Progenitor cell of endocrine pancreas (in vitro differentiated cells): ENCODE measurements at regions not wholly inside any gene's neighbourhood (a gene's known extent, or its start where the extent isn't known, plus 50 kb on each side); places are given as distances from the start of the nearest gene placed in this dataset.

Source experiments
- DNase-seq: peaks from one replicate; pipeline ENCODE4 v3.0.0; 2021; ENCODE audit warnings: low spot score; ENCODE audit not compliant: unreplicated experiment
- H3K27ac Mint-ChIP-seq: 2 replicates; pipeline ENCODE4 v1.8.0; 2021; ENCODE audit warnings: mild to moderate bottlenecking, moderate library complexity, mixed read lengths
- H3K27me3 Mint-ChIP-seq: 2 replicates; pipeline ENCODE4 v1.8.0; 2021; ENCODE audit warnings: mixed read lengths
- H3K36me3 Mint-ChIP-seq: 2 replicates; pipeline ENCODE4 v1.8.0; 2022; ENCODE audit warnings: mixed read lengths; ENCODE audit not compliant: insufficient read depth
- H3K4me1 Mint-ChIP-seq: 2 replicates; pipeline ENCODE4 v1.8.0; 2021; ENCODE audit warnings: low read depth, mixed read lengths
- H3K4me3 Mint-ChIP-seq: 2 replicates; pipeline ENCODE4 v1.8.0; 2021; ENCODE audit warnings: low read depth, mild to moderate bottlenecking, moderate library complexity, mixed read lengths
- H3K9me3 Mint-ChIP-seq: 2 replicates; pipeline ENCODE4 v1.8.0; 2021; ENCODE audit warnings: low read depth, mixed read lengths
- TF ChIP-seq, protein P1 (sequence below): fragments of 200-600 bp; sonication (generic); IDR thresholded peaks from one replicate; pipeline ENCODE4 v1.5.0; 2021; ENCODE audit warnings: antibody characterized with exemption, mild to moderate bottlenecking; ENCODE audit not compliant: unreplicated experiment

DNA sequence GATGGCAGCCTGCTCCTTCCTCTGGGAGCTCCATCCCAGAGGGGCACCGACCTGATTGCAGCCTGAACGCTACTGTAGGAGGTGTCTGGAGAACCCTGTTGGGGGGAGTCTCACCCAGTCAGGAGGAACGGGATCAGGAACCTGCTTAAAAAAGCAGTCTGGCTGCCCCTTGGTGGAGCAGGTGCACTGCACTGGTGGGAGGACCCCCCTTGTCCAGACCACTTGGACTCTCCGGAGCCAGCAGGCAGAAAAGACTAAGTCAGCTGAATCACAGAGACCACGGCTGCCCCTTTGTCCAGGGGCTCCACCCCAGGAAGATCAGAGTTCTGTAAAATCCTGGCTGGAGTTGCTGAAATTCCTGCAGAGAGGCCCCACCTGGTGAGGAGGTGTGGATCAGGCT lies 67.3 kb upstream of the MAGEB18 start:
- Mint-ChIP-seq H3K27me3 (no peaks in the 10 kb centered on the region), H3K27ac (no peak overlapping the region), H3K4me3 (no peak overlapping the region), H3K4me1 (no peaks in the 10 kb centered on the region), H3K9me3 (peaks cover 5% of the 10 kb centered on the region), H3K36me3 (no peaks in the 10 kb centered on the region)
- TF ChIP-seq, protein P1, sequence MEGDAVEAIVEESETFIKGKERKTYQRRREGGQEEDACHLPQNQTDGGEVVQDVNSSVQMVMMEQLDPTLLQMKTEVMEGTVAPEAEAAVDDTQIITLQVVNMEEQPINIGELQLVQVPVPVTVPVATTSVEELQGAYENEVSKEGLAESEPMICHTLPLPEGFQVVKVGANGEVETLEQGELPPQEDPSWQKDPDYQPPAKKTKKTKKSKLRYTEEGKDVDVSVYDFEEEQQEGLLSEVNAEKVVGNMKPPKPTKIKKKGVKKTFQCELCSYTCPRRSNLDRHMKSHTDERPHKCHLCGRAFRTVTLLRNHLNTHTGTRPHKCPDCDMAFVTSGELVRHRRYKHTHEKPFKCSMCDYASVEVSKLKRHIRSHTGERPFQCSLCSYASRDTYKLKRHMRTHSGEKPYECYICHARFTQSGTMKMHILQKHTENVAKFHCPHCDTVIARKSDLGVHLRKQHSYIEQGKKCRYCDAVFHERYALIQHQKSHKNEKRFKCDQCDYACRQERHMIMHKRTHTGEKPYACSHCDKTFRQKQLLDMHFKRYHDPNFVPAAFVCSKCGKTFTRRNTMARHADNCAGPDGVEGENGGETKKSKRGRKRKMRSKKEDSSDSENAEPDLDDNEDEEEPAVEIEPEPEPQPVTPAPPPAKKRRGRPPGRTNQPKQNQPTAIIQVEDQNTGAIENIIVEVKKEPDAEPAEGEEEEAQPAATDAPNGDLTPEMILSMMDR: no peak
- no peak for DNase-seq

GRCh38 chrX:26071618-26072017 lies 66.5 kb upstream of the MAGEB18 start:
- H3K36me3 Mint-ChIP-seq: no peaks in the 10 kb centered on the region
- H3K4me1 Mint-ChIP-seq: no peaks in the 10 kb centered on the region
- no peak overlapping the region for H3K27ac Mint-ChIP-seq
- DNase-seq: no peak
- no peaks in the 10 kb centered on the region for H3K27me3 Mint-ChIP-seq
- TF ChIP-seq, protein P1: no peak
- no peak overlapping the region for H3K4me3 Mint-ChIP-seq
- H3K9me3 Mint-ChIP-seq: peaks cover 5% of the 10 kb centered on the region

DNA sequence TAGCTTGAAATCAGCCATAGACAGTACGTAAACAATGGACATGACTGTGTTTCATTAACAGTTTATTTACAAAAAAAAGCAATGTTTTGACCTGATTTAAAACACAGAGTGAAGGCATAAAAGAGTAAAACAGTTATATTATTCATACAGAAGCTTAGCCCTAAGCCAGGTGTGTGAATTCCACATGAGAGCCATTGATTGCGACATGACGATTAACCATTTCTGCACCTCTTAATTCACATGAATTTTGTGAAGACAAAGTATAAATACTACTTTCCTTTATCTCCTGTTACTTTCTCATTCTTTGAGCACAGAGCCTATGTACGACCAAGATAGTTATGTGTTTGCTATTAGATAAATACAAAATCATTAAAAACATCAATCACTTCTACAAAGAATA lies 55.0 kb upstream of the MAGEB18 start:
- no peaks in the 10 kb centered on the region for H3K27me3 Mint-ChIP-seq
- DNase-seq: no peak
- no peak overlapping the region for H3K4me3 Mint-ChIP-seq
- TF ChIP-seq, protein P1: no peak
- H3K9me3 Mint-ChIP-seq: peaks cover 9% of the 10 kb centered on the region
- H3K36me3 Mint-ChIP-seq: no peaks in the 10 kb centered on the region
- H3K27ac Mint-ChIP-seq: no peak overlapping the region
- no peaks in the 10 kb centered on the region for H3K4me1 Mint-ChIP-seq
